ENCODE measurements at regions not wholly inside any gene's neighbourhood (a gene's known extent, or its start where the extent isn't known, plus 50 kb on each side); places are given as distances from the start of the nearest gene placed in this dataset.

GRCh38 chr2:149990965-149991364 is 403.4 kb upstream of the MMADHC start:
- TF ChIP-seq SNAI2 (CRISPR knock-in tag; IDR thresholded peaks at IDR 0.05) = no peak
- TF ChIP-seq TCF4 (CRISPR knock-in tag; IDR thresholded peaks at IDR 0.05; ENCODE audit: borderline replicate concordance) = no peak
- TF ChIP-seq TSHZ2 (CRISPR knock-in tag; IDR thresholded peaks at IDR 0.05) = no peak
- TF ChIP-seq ARNTL (CRISPR knock-in tag; IDR thresholded peaks at IDR 0.05; ENCODE audit: borderline replicate concordance, low read depth) = no peak
- no peak for TF ChIP-seq TOX (CRISPR knock-in tag; IDR thresholded peaks at IDR 0.05; ENCODE audit: borderline replicate concordance)
- no peak for TF ChIP-seq ZNF70 (CRISPR knock-in tag; IDR thresholded peaks at IDR 0.05)
- TF ChIP-seq ZNF565 (CRISPR knock-in tag; conservative IDR thresholded peaks at IDR 0.05; ENCODE audit: low read depth) = no peak
- no peak for TF ChIP-seq CSRNP3 (CRISPR knock-in tag; IDR thresholded peaks at IDR 0.05)
- ATAC-seq = no peak

GRCh38 chr2:149989447-149990063 is 402.0 kb upstream of the MMADHC start:
- no peak for TF ChIP-seq TSHZ2 (CRISPR knock-in tag; IDR thresholded peaks at IDR 0.05)
- TF ChIP-seq TCF4 (CRISPR knock-in tag; IDR thresholded peaks at IDR 0.05; ENCODE audit: borderline replicate concordance) = no peak
- TF ChIP-seq TOX (CRISPR knock-in tag; IDR thresholded peaks at IDR 0.05; ENCODE audit: borderline replicate concordance) = no peak
- TF ChIP-seq POU6F1 (CRISPR knock-in tag; IDR thresholded peaks at IDR 0.05; ENCODE audit: borderline replicate concordance, low read depth) = no peak
- no peak for TF ChIP-seq RARB (CRISPR knock-in tag; IDR thresholded peaks at IDR 0.05)
- no peak for TF ChIP-seq ZNF565 (CRISPR knock-in tag; conservative IDR thresholded peaks at IDR 0.05; ENCODE audit: low read depth)
- ATAC-seq = no peak

- TF ChIP-seq PPARA (CRISPR knock-in tag; IDR thresholded peaks at IDR 0.05; ENCODE audit: borderline replicate concordance) (no peak), BACH2 (CRISPR knock-in tag; IDR thresholded peaks at IDR 0.05; ENCODE audit: borderline replicate concordance) (no peak), CSDC2 (CRISPR knock-in tag; IDR thresholded peaks at IDR 0.05) (no peak), GLIS3 (CRISPR knock-in tag; IDR thresholded peaks at IDR 0.05) (no peak), ZNF70 (CRISPR knock-in tag; IDR thresholded peaks at IDR 0.05) (no peak), OSR1 (CRISPR knock-in tag; IDR thresholded peaks at IDR 0.05) (no peak), ZNF8 (CRISPR knock-in tag; IDR thresholded peaks at IDR 0.05) (no peak), ARNTL (CRISPR knock-in tag; IDR thresholded peaks at IDR 0.05; ENCODE audit: borderline replicate concordance, low read depth) (no peak), ESRRG (CRISPR knock-in tag; IDR thresholded peaks at IDR 0.05) (no peak), SNAI2 (CRISPR knock-in tag; IDR thresholded peaks at IDR 0.05) (no peak), TOX (CRISPR knock-in tag; IDR thresholded peaks at IDR 0.05; ENCODE audit: borderline replicate concordance) (no peak), ISL1 (CRISPR knock-in tag; IDR thresholded peaks at IDR 0.05) (no peak), ZFP3 (CRISPR knock-in tag; IDR thresholded peaks at IDR 0.05) (no peak), ZC3H10 (CRISPR knock-in tag; IDR thresholded peaks at IDR 0.05) (no peak), CSRNP3 (CRISPR knock-in tag; IDR thresholded peaks at IDR 0.05) (no peak), ZNF565 (CRISPR knock-in tag; conservative IDR thresholded peaks at IDR 0.05; ENCODE audit: low read depth) (no peak)
- ATAC-seq = no peak
Measured at GRCh38 chr2:149988361-149988760, 400.8 kb upstream of the MMADHC start.

Measured in SK-N-SH treated with all-trans-retinoic acid at 6 μM for 48 hours (cell line).